ENCODE measurements at regions not wholly inside any gene's neighbourhood (a gene's known extent, or its start where the extent isn't known, plus 50 kb on each side); places are given as distances from the start of the nearest gene placed in this dataset.

- TF ChIP-seq CREB1 (CRISPR knock-in tag; IDR thresholded peaks at IDR 0.05) = no peak
- TF ChIP-seq CBFB (CRISPR knock-in tag; IDR thresholded peaks at IDR 0.05; ENCODE audit: low read depth) = no peak
- TF ChIP-seq ZNF512 (CRISPR knock-in tag; IDR thresholded peaks at IDR 0.05; ENCODE audit: borderline replicate concordance) = no peak
- TF ChIP-seq FOXP4 (CRISPR knock-in tag; IDR thresholded peaks at IDR 0.05) = no peak
- TF ChIP-seq TCF7 (CRISPR knock-in tag; IDR thresholded peaks at IDR 0.05; ENCODE audit: low read depth) = no peak
- TF ChIP-seq, protein P1, sequence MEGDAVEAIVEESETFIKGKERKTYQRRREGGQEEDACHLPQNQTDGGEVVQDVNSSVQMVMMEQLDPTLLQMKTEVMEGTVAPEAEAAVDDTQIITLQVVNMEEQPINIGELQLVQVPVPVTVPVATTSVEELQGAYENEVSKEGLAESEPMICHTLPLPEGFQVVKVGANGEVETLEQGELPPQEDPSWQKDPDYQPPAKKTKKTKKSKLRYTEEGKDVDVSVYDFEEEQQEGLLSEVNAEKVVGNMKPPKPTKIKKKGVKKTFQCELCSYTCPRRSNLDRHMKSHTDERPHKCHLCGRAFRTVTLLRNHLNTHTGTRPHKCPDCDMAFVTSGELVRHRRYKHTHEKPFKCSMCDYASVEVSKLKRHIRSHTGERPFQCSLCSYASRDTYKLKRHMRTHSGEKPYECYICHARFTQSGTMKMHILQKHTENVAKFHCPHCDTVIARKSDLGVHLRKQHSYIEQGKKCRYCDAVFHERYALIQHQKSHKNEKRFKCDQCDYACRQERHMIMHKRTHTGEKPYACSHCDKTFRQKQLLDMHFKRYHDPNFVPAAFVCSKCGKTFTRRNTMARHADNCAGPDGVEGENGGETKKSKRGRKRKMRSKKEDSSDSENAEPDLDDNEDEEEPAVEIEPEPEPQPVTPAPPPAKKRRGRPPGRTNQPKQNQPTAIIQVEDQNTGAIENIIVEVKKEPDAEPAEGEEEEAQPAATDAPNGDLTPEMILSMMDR (IDR thresholded peaks at IDR 0.05) = no peak
- TF ChIP-seq, protein P2, sequence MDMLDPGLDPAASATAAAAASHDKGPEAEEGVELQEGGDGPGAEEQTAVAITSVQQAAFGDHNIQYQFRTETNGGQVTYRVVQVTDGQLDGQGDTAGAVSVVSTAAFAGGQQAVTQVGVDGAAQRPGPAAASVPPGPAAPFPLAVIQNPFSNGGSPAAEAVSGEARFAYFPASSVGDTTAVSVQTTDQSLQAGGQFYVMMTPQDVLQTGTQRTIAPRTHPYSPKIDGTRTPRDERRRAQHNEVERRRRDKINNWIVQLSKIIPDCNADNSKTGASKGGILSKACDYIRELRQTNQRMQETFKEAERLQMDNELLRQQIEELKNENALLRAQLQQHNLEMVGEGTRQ (CRISPR knock-in tag; IDR thresholded peaks at IDR 0.05) = no peak
- TF ChIP-seq, protein P3, sequence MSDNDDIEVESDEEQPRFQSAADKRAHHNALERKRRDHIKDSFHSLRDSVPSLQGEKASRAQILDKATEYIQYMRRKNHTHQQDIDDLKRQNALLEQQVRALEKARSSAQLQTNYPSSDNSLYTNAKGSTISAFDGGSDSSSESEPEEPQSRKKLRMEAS (CRISPR knock-in tag; IDR thresholded peaks at IDR 0.05) = no peak
- no peak for TF ChIP-seq ATF2 (CRISPR knock-in tag; IDR thresholded peaks at IDR 0.05; ENCODE audit: borderline replicate concordance, low read depth)
- TF ChIP-seq FOXP1 (CRISPR knock-in tag; IDR thresholded peaks at IDR 0.05; ENCODE audit: borderline replicate concordance) = no peak
- no peak for TF ChIP-seq JUN (CRISPR knock-in tag; IDR thresholded peaks at IDR 0.05)
Observed at GRCh38 chr5:118561235-118561634, 427.1 kb downstream of the DTWD2 start.
